GM12878 (cell line): ENCODE measurements at regions not wholly inside any gene's neighbourhood (a gene's known extent, or its start where the extent isn't known, plus 50 kb on each side); places are given as distances from the start of the nearest gene placed in this dataset.

Source experiments
- ATAC-seq: fragments of 200-7000 bp; cut with Tn5 transposase; 3 replicates; pipeline ENCODE4 v1.9.1; 2020; ENCODE audit warnings: mild to moderate bottlenecking, moderate library complexity
- BruUV-seq: library from RNA; stranded (reverse); fragments of 400-500 nt; replicated peaks from 2 replicates; lab custom pipeline; 2021; lab: Mats Ljungman, UMichigan
- CTCF ChIA-PET: fragments of 300-600 bp; sonication (Branson Sonifier 250); formaldehyde crosslinking; extraction: SDS; loops from one replicate; lab custom pipeline; 2021; ENCODE audit warnings: inconsistent platforms; lab: Yijun Ruan, JAX
- POLR2A ChIA-PET: fragments of 350-600 bp; formaldehyde crosslinking; extraction: SDS; loops from one replicate; lab custom pipeline; 2021; ENCODE audit warnings: inconsistent platforms; lab: Charles Lee
- RAD21 ChIA-PET: fragments of 300-600 bp; sonication (Branson Sonifier 250); formaldehyde crosslinking; loops from one replicate; lab custom pipeline; 2023; ENCODE audit warnings: antibody characterized with exemption; ENCODE audit not compliant: unreplicated experiment; lab: Charles Lee
- SMC1A ChIA-PET: fragments of 300-600 bp; sonication (Branson Sonifier 250); formaldehyde crosslinking; loops from one replicate; lab custom pipeline; 2023; ENCODE audit not compliant: unreplicated experiment, uncharacterized antibody; lab: Charles Lee
- DNase-seq: peaks from one replicate; pipeline ENCODE4 v3.0.0-alpha.2; 2011; ENCODE audit warnings: low read depth, low spot score
- FAIRE-seq: peaks from 3 replicates; lab custom pipeline; 2011; peaks lifted over from hg19 to GRCh38; lab: Jason Lieb, UNC
- H2AFZ ChIP-seq: 2 replicates; pipeline ENCODE4 v1.6.0; 2011; ENCODE audit warnings: low read depth, low read length, control low read depth; ENCODE audit not compliant: control insufficient read depth
- H3K27ac ChIP-seq: 2 replicates; pipeline ENCODE4 v1.5.1; 2011; ENCODE audit warnings: control low read depth; ENCODE audit not compliant: control insufficient read depth, insufficient read depth
- H3K27me3 ChIP-seq, 2 experiments: replicated peaks in 1 of 2; 2 replicates each; pipeline versions ENCODE4 v1.6.0 to v1.6.1; 2011; ENCODE audit warnings: low read length in 1 of 2; ENCODE audit not compliant: control insufficient read depth in 2 of 2, insufficient read depth in 2 of 2
- H3K36me3 ChIP-seq, 2 experiments: 2 replicates each; pipeline ENCODE4 v1.5.1; 2011; ENCODE audit warnings: low read length in 1 of 2; ENCODE audit not compliant: control insufficient read depth in 2 of 2, insufficient read depth in 2 of 2
- H3K4me1 ChIP-seq: 2 replicates; pipeline ENCODE4 v1.6.1; 2011; ENCODE audit warnings: mild to moderate bottlenecking, low read length, moderate library complexity, mixed read lengths; ENCODE audit not compliant: control insufficient read depth, insufficient read depth
- H3K4me2 ChIP-seq: 2 replicates; pipeline ENCODE4 v1.6.0; 2011; ENCODE audit warnings: control low read depth; ENCODE audit not compliant: control insufficient read depth, insufficient read depth
- H3K4me3 ChIP-seq: fragments of 200-600 bp; sonication (generic); 2 replicates; pipeline ENCODE4 v1.5.1; 2016
- H3K79me2 ChIP-seq: 2 replicates; pipeline ENCODE4 v1.6.0; 2011; ENCODE audit warnings: low read length; ENCODE audit not compliant: control insufficient read depth, insufficient read depth
- H3K9ac ChIP-seq: 2 replicates; pipeline ENCODE4 v1.8.0; 2011; ENCODE audit warnings: low read length, control low read depth, mixed read lengths; ENCODE audit not compliant: control insufficient read depth, insufficient read depth
- H3K9me3 ChIP-seq: replicated peaks from 3 replicates; pipeline ENCODE4 v1.5.1; 2011; ENCODE audit warnings: mild to moderate bottlenecking, low read length; ENCODE audit not compliant: control insufficient read depth, insufficient read depth
- H4K20me1 ChIP-seq: 2 replicates; pipeline ENCODE4 v1.6.0; 2011; ENCODE audit not compliant: control insufficient read depth, insufficient read depth
- BMI1 ChIP-seq: fragments of 450-650 bp; IDR thresholded peaks from 2 replicates; pipeline ENCODE4 v1.6.1; 2016; ENCODE audit warnings: mild to moderate bottlenecking, moderate library complexity, borderline replicate concordance
- NFYA ChIP-seq: IDR thresholded peaks from 2 replicates; pipeline ENCODE4 v1.6.1; 2011; ENCODE audit warnings: low read depth, mild to moderate bottlenecking, low read length, improper control_type of control experiment, borderline replicate concordance
- PML ChIP-seq: IDR thresholded peaks from 2 replicates; pipeline ENCODE4 v1.6.1; 2012; ENCODE audit warnings: low read length, inconsistent platforms
- POLR2AphosphoS2 ChIP-seq: IDR thresholded peaks from 2 replicates; pipeline ENCODE4 v1.6.1; 2011; ENCODE audit warnings: low read depth, mild to moderate bottlenecking, low read length, improper control_type of control experiment, moderate library complexity
- POU2F2 ChIP-seq: IDR thresholded peaks from 3 replicates; pipeline ENCODE4 v1.6.1; 2011; ENCODE audit warnings: low read depth, mild to moderate bottlenecking, low read length, borderline replicate concordance
- RELA ChIP-seq: fragments of 450-650 bp; IDR thresholded peaks from 2 replicates; pipeline ENCODE4 v1.8.0; 2014; ENCODE audit warnings: borderline replicate concordance; ENCODE audit not compliant: partially characterized antibody
- SMC3 ChIP-seq: IDR thresholded peaks from 2 replicates; pipeline ENCODE4 v1.6.1; 2011; ENCODE audit warnings: low read length, improper control_type of control experiment, borderline replicate concordance
- SRF ChIP-seq, 2 experiments: IDR thresholded peaks; 2 replicates each; pipeline ENCODE4 v1.6.1; 2011; ENCODE audit warnings: low read depth in 2 of 2, low read length in 2 of 2, mild to moderate bottlenecking in 1 of 2, moderate library complexity in 1 of 2
- ZNF24 ChIP-seq: fragments of 450-650 bp; IDR thresholded peaks from 2 replicates; pipeline ENCODE4 v1.6.1; 2017; ENCODE audit warnings: antibody characterized with exemption, mild to moderate bottlenecking
- WGBS: methylation state at CpG from one replicate; pipeline ENCODE4 v1.1.6; 2016; ENCODE audit warnings: low lambda C conversion rate; ENCODE audit not compliant: insufficient replicate concordance, insufficient coverage; ENCODE audit errors: missing lambda C conversion rate; 5-methylcytosine and 5-hydroxymethylcytosine counted together
- in situ Hi-C: fragments of 300-500 bp; cut with MboI; formaldehyde crosslinking; loops from 9 replicates; pipeline ENCODE4 v1.14.3; 2018; ENCODE audit warnings: mixed read lengths
- intact Hi-C: fragments of 100-400 bp; cut with micrococcal nuclease; formaldehyde crosslinking; loops from one replicate; pipeline ENCODE4 v1.14.2; 2022; ENCODE audit not compliant: unreplicated experiment
- TF ChIP-seq, protein P1 (sequence below): fragments of 450-650 bp; IDR thresholded peaks from 2 replicates; pipeline ENCODE4 v1.6.1; 2018; ENCODE audit warnings: mild to moderate bottlenecking, low read depth, moderate library complexity; ENCODE audit not compliant: partially characterized antibody
- TF ChIP-seq, protein P2 (sequence below): fragments of 450-650 bp; formaldehyde crosslinking; IDR thresholded peaks from 2 replicates; pipeline ENCODE4 v1.4.0; 2022; ENCODE audit warnings: mild to moderate bottlenecking, moderate library complexity
- TF ChIP-seq, protein P3 (sequence below): fragments of 450-650 bp; IDR thresholded peaks from 2 replicates; pipeline ENCODE4 v1.6.1; 2016; ENCODE audit warnings: mild to moderate bottlenecking
- TF ChIP-seq, protein P4 (sequence below): fragments of 450-650 bp; conservative IDR thresholded peaks from 2 replicates; pipeline ENCODE4 v1.6.1; 2017; ENCODE audit warnings: mild to moderate bottlenecking, moderate library complexity

DNA sequence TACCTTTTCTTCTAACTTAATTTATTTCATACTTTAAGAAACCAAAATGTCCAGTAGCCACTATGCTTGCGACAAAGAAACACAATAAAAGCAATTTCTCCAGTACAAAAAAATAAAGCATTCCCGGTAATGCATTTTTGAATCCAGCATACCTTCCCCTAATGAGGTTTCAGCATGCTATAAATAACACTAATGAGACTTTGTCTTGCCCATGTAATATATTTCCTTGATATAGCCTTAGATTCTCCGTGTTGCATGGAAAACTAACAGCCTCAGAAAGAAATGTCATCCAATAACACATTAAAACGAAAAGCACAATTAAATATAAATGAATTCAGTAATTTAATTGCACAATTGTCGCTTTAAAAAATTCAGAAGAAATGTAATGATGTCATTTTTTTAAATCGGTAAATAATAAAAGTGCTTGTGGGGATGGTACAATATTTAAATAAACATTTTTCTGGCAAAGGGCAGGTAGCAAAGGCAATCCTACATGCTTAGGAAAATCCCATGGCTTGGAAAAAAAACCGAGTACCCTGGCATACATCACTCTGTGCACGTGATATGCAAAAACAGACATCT, 225.2 kb upstream of the PPARGC1A start (continued):
- TF ChIP-seq RELA (no peak), SRF (IDR thresholded peaks at IDR 0.05; ENCODE audit: low read depth in 2 of 2, low read length in 2 of 2) (no peak)
- TF ChIP-seq, protein P1, sequence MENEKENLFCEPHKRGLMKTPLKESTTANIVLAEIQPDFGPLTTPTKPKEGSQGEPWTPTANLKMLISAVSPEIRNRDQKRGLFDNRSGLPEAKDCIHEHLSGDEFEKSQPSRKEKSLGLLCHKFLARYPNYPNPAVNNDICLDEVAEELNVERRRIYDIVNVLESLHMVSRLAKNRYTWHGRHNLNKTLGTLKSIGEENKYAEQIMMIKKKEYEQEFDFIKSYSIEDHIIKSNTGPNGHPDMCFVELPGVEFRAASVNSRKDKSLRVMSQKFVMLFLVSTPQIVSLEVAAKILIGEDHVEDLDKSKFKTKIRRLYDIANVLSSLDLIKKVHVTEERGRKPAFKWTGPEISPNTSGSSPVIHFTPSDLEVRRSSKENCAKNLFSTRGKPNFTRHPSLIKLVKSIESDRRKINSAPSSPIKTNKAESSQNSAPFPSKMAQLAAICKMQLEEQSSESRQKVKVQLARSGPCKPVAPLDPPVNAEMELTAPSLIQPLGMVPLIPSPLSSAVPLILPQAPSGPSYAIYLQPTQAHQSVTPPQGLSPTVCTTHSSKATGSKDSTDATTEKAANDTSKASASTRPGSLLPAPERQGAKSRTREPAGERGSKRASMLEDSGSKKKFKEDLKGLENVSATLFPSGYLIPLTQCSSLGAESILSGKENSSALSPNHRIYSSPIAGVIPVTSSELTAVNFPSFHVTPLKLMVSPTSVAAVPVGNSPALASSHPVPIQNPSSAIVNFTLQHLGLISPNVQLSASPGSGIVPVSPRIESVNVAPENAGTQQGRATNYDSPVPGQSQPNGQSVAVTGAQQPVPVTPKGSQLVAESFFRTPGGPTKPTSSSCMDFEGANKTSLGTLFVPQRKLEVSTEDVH, result no peak

DNA sequence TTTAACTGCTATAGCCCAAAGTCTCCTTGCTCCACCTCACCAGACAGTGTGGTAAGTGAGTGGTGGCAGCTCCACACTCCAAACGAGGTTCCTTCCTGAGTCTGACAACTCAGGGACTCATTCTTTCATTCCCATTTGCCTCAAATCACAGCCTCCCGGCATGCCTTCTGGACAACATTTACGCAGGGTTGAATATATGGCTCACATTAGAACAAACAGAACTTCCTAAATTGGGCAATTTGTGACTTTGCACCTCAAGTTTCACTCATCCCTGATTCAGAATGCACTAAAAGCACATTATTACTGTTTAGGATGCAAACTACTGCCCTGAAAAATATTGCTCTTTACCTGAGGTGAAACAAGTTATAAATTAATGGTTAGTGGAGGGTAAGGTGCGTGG, 224.6 kb upstream of the PPARGC1A start:
- WGBS, result 20% methylated on average over 4 of the region's 4 CpGs
- Histone ChIP-seq H2AFZ (no peak overlapping the region), H3K9ac (no peak overlapping the region), H3K36me3 (no peaks in the 10 kb centered on the region), H3K27ac (no peak overlapping the region), H3K27me3 (no peaks in the 10 kb centered on the region), H3K79me2 (no peaks in the 10 kb centered on the region), H4K20me1 (no peaks in the 10 kb centered on the region), H3K4me1 (no peaks in the 10 kb centered on the region), H3K4me3 (no peak overlapping the region), H3K4me2 (no peak overlapping the region), H3K9me3 (no peaks in the 10 kb centered on the region)
- RAD21 ChIA-PET, result interaction anchor here (0.6 kb wide), 1 partner anchor 51 kb away, joined by 3 read pairs; no protein-coding TSS in a partner anchor
- no peak for DNase-seq
- intact Hi-C loops, result no loop called here
- POLR2A ChIA-PET, result no interaction called here
- CTCF ChIA-PET, result no interaction called here
- no peak for FAIRE-seq
- no peak for TF ChIP-seq BMI1
- TF ChIP-seq, protein P2, sequence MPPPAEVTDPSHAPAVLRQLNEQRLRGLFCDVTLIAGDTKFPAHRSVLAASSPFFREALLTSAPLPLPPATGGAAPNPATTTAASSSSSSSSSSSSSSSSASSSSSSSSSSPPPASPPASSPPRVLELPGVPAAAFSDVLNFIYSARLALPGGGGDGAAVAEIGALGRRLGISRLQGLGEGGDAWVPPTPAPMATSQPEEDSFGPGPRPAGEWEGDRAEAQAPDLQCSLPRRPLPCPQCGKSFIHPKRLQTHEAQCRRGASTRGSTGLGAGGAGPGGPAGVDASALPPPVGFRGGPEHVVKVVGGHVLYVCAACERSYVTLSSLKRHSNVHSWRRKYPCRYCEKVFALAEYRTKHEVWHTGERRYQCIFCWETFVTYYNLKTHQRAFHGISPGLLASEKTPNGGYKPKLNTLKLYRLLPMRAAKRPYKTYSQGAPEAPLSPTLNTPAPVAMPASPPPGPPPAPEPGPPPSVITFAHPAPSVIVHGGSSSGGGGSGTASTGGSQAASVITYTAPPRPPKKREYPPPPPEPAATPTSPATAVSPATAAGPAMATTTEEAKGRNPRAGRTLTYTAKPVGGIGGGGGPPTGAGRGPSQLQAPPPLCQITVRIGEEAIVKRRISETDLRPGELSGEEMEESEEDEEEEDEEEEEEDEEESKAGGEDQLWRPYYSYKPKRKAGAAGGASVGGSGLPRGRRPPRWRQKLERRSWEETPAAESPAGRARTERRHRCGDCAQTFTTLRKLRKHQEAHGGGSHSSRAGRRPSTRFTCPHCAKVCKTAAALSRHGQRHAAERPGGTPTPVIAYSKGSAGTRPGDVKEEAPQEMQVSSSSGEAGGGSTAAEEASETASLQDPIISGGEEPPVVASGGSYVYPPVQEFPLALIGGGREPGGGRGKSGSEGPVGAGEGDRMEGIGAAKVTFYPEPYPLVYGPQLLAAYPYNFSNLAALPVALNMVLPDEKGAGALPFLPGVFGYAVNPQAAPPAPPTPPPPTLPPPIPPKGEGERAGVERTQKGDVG, result no peak
- no peak for TF ChIP-seq PML
- no peak for TF ChIP-seq POLR2AphosphoS2
- no peak for TF ChIP-seq ZNF24
- TF ChIP-seq POU2F2, result no peak
- TF ChIP-seq SMC3, result no peak
- TF ChIP-seq, protein P3, sequence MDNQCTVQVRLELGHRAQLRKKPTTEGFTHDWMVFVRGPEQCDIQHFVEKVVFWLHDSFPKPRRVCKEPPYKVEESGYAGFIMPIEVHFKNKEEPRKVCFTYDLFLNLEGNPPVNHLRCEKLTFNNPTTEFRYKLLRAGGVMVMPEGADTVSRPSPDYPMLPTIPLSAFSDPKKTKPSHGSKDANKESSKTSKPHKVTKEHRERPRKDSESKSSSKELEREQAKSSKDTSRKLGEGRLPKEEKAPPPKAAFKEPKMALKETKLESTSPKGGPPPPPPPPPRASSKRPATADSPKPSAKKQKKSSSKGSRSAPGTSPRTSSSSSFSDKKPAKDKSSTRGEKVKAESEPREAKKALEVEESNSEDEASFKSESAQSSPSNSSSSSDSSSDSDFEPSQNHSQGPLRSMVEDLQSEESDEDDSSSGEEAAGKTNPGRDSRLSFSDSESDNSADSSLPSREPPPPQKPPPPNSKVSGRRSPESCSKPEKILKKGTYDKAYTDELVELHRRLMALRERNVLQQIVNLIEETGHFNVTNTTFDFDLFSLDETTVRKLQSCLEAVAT, result no peak
- TF ChIP-seq, protein P4, sequence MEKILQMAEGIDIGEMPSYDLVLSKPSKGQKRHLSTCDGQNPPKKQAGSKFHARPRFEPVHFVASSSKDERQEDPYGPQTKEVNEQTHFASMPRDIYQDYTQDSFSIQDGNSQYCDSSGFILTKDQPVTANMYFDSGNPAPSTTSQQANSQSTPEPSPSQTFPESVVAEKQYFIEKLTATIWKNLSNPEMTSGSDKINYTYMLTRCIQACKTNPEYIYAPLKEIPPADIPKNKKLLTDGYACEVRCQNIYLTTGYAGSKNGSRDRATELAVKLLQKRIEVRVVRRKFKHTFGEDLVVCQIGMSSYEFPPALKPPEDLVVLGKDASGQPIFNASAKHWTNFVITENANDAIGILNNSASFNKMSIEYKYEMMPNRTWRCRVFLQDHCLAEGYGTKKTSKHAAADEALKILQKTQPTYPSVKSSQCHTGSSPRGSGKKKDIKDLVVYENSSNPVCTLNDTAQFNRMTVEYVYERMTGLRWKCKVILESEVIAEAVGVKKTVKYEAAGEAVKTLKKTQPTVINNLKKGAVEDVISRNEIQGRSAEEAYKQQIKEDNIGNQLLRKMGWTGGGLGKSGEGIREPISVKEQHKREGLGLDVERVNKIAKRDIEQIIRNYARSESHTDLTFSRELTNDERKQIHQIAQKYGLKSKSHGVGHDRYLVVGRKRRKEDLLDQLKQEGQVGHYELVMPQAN, result no peak
- TF ChIP-seq NFYA, result no peak
- in situ Hi-C loops, result no loop called here
- SMC1A ChIA-PET, result interaction anchor here (1.2 kb wide), 1 partner anchor 10 kb away, joined by 4 read pairs; no protein-coding TSS in a partner anchor
- no TSS peak for BruUV-seq
- ATAC-seq, result no peak
